SU-DHL-6 (cell line): ENCODE measurements at regions not wholly inside any gene's neighbourhood (a gene's known extent, or its start where the extent isn't known, plus 50 kb on each side); places are given as distances from the start of the nearest gene placed in this dataset.

Source experiments
- EZH2phosphoT487 ChIP-seq: fragments of 200-600 bp; sonication (generic), shearing (Covaris generic); conservative IDR thresholded peaks from 2 replicates; pipeline ENCODE4 v1.6.1; 2018; ENCODE audit warnings: mild to moderate bottlenecking, antibody characterized with exemption, low read length, moderate library complexity, mixed read lengths
- TF ChIP-seq, protein P1 (sequence below): fragments of 200-600 bp; sonication (generic); IDR thresholded peaks from one replicate; pipeline ENCODE4 v1.5.1; 2017; ENCODE audit warnings: antibody characterized with exemption, mild to moderate bottlenecking, low read length, moderate library complexity; ENCODE audit not compliant: insufficient read depth, poor library complexity, severe bottlenecking

DNA sequence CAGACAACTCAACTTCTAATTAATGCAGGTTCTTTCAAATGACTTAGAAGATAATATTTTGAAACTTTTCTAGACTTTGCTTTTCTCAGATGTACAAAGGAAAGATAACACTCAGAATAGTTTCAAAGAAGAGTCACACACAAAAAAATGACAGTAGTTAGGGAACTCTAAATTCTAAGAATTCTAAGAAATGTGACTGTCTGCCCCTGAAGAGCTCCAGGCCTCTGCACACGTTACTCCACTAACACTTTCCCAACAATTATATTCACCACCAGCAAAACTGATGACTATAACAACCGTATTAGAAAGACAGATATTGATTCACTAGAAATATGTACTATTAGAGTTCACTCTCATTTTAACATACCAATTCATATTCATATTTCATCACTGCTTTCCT, 133.3 kb upstream of the SMLR1 start:
- TF ChIP-seq, protein P1, sequence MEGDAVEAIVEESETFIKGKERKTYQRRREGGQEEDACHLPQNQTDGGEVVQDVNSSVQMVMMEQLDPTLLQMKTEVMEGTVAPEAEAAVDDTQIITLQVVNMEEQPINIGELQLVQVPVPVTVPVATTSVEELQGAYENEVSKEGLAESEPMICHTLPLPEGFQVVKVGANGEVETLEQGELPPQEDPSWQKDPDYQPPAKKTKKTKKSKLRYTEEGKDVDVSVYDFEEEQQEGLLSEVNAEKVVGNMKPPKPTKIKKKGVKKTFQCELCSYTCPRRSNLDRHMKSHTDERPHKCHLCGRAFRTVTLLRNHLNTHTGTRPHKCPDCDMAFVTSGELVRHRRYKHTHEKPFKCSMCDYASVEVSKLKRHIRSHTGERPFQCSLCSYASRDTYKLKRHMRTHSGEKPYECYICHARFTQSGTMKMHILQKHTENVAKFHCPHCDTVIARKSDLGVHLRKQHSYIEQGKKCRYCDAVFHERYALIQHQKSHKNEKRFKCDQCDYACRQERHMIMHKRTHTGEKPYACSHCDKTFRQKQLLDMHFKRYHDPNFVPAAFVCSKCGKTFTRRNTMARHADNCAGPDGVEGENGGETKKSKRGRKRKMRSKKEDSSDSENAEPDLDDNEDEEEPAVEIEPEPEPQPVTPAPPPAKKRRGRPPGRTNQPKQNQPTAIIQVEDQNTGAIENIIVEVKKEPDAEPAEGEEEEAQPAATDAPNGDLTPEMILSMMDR: no peak
- no peak for TF ChIP-seq EZH2phosphoT487
